Endothelial cell of umbilical vein (primary cell): ENCODE measurements at regions not wholly inside any gene's neighbourhood (a gene's known extent, or its start where the extent isn't known, plus 50 kb on each side); places are given as distances from the start of the nearest gene placed in this dataset.

Experiments used
- BruUV-seq: library from RNA; stranded (reverse); fragments of 400-500 nt; replicated peaks from 2 replicates; lab custom pipeline; 2021; lab: Mats Ljungman, UMichigan
- CTCF ChIA-PET: fragments of 300-600, 350-600 bp; sonication (Branson Sonifier 250); formaldehyde crosslinking; loops from one replicate; lab custom pipeline; 2021; ENCODE audit warnings: antibody characterized with exemption, inconsistent platforms; lab: Charles Lee
- POLR2A ChIA-PET: fragments of 300-600, 350-600 bp; sonication (Branson Sonifier 250); formaldehyde crosslinking; loops from one replicate; lab custom pipeline; 2021; ENCODE audit warnings: antibody characterized with exemption, inconsistent platforms; lab: Charles Lee
- DNase-seq: peaks from one replicate; pipeline ENCODE4 v3.0.0-alpha.2; 2011; ENCODE audit warnings: low read depth, low spot score
- FAIRE-seq: peaks from 2 replicates; lab custom pipeline; 2011; peaks lifted over from hg19 to GRCh38; lab: Jason Lieb, UNC
- H2AFZ ChIP-seq: 2 replicates; pipeline ENCODE4 v1.6.0; 2012; ENCODE audit warnings: low read depth, low read length, control low read depth, inconsistent platforms
- H3K27ac ChIP-seq: 2 replicates; pipeline ENCODE4 v1.5.1; 2011; ENCODE audit warnings: low read depth, mild to moderate bottlenecking, control low read depth, low read length, moderate library complexity; ENCODE audit not compliant: insufficient read depth
- H3K27me3 ChIP-seq, 2 experiments: 2 replicates each; pipeline versions ENCODE4 v1.6.0 to v1.6.1; 2011; ENCODE audit warnings: low read length in 2 of 2, mixed read lengths in 1 of 2; ENCODE audit not compliant: control insufficient read depth in 2 of 2, insufficient read depth in 2 of 2
- H3K36me3 ChIP-seq, 2 experiments: 2 replicates in 1 of 2; 3 replicates in 1 of 2; pipeline ENCODE4 v1.5.1; 2011; ENCODE audit warnings: low read length in 2 of 2, mild to moderate bottlenecking in 1 of 2, moderate library complexity in 1 of 2; ENCODE audit not compliant: control insufficient read depth in 2 of 2, insufficient read depth in 2 of 2; ENCODE audit errors: extremely low read depth in 1 of 2
- H3K4me1 ChIP-seq: 3 replicates; pipeline ENCODE4 v1.5.1; 2011; ENCODE audit warnings: mild to moderate bottlenecking, low read length; ENCODE audit not compliant: control insufficient read depth, insufficient read depth; ENCODE audit errors: extremely low read depth
- H3K4me2 ChIP-seq: 2 replicates; pipeline ENCODE4 v1.6.1; 2011; ENCODE audit warnings: low read length, control low read depth, mixed read lengths; ENCODE audit not compliant: insufficient read depth
- H3K4me3 ChIP-seq, 3 experiments: fragments of 200-600 bp in 1 of 3; sonication (generic), shearing (Covaris generic) in 1 of 3; replicated peaks in 1 of 3; 2 replicates each; pipeline ENCODE4 v1.5.1; 2011 to 2016; ENCODE audit warnings: control low read depth in 3 of 3, low read length in 3 of 3, mild to moderate bottlenecking in 2 of 3, inconsistent platforms in 1 of 3, low read depth in 1 of 3, moderate library complexity in 1 of 3; ENCODE audit not compliant: insufficient read depth in 1 of 3
- H3K79me2 ChIP-seq: 2 replicates; pipeline ENCODE4 v1.6.0; 2012; ENCODE audit warnings: low read length, inconsistent platforms; ENCODE audit not compliant: control insufficient read depth, insufficient read depth
- H3K9ac ChIP-seq: replicated peaks from 2 replicates; pipeline ENCODE3; 2011; ENCODE audit warnings: low read length, control low read depth; ENCODE audit not compliant: insufficient read depth; ENCODE audit errors: extremely low read depth
- H3K9me1 ChIP-seq: replicated peaks from 3 replicates; pipeline ENCODE4 v1.6.0; 2011; ENCODE audit warnings: mild to moderate bottlenecking, low read length; ENCODE audit not compliant: control insufficient read depth, insufficient read depth; ENCODE audit errors: extremely low read depth
- H3K9me3 ChIP-seq: replicated peaks from 2 replicates; pipeline ENCODE4 v1.5.1; 2012; ENCODE audit warnings: low read length, inconsistent platforms; ENCODE audit not compliant: control insufficient read depth, insufficient read depth
- H4K20me1 ChIP-seq: replicated peaks from 2 replicates; pipeline ENCODE3; 2011; ENCODE audit warnings: mild to moderate bottlenecking, low read length; ENCODE audit not compliant: control insufficient read depth, insufficient read depth; ENCODE audit errors: extremely low read depth
- EZH2 ChIP-seq: IDR thresholded peaks from 2 replicates; pipeline ENCODE4 v1.6.1; 2012; ENCODE audit warnings: borderline replicate concordance, low read depth, mild to moderate bottlenecking, moderate library complexity, low read length, inconsistent platforms; ENCODE audit not compliant: severe bottlenecking
- FOS ChIP-seq: IDR thresholded peaks from 2 replicates; pipeline ENCODE4 v1.6.1; 2011; ENCODE audit warnings: mild to moderate bottlenecking, low read length, moderate library complexity, borderline replicate concordance; ENCODE audit not compliant: insufficient read depth
- GATA2 ChIP-seq: IDR thresholded peaks from 2 replicates; pipeline ENCODE4 v1.7.0; 2011; ENCODE audit warnings: low read depth, mild to moderate bottlenecking, moderate library complexity, mixed read lengths, low read length; ENCODE audit not compliant: insufficient read length, insufficient read depth
- JUN ChIP-seq: IDR thresholded peaks from 2 replicates; pipeline ENCODE4 v1.6.1; 2011; ENCODE audit warnings: borderline replicate concordance, low read depth; ENCODE audit not compliant: insufficient read length, insufficient read depth
- MYC ChIP-seq: IDR thresholded peaks from one replicate; pipeline ENCODE4 v1.6.1; 2011; ENCODE audit warnings: mild to moderate bottlenecking, low read depth, low read length
- POLR2A ChIP-seq: IDR thresholded peaks from 2 replicates; pipeline ENCODE4 v1.6.1; 2012; ENCODE audit warnings: low read depth, mild to moderate bottlenecking, control low read depth, low read length
- POLR2AphosphoS5 ChIP-seq: IDR thresholded peaks from 2 replicates; pipeline ENCODE4 v1.6.1; 2012; ENCODE audit warnings: low read depth, mild to moderate bottlenecking, control low read depth, low read length, moderate library complexity; ENCODE audit not compliant: insufficient read depth
- dilution Hi-C: fragments of 300-500 bp; cut with MboI; formaldehyde crosslinking; loops from one replicate; pipeline ENCODE4 v1.15.0; 2019; ENCODE audit warnings: low sequenced_read_pairs; ENCODE audit not compliant: extremely low pct_ligation_motif_present
- intact Hi-C: fragments of 100-400 bp; cut with micrococcal nuclease; formaldehyde crosslinking; loops from one replicate; pipeline ENCODE4 v1.10.0; 2022
- TF ChIP-seq, protein P1 (sequence below), 2 donors: IDR thresholded peaks; 1 replicate in 1 of 2; 2 replicates in 1 of 2; pipeline ENCODE4 v1.5.1; 2011; ENCODE audit warnings: low read length in 2 of 2, mild to moderate bottlenecking in 2 of 2, moderate library complexity in 2 of 2, control low read depth in 1 of 2, inconsistent platforms in 1 of 2, low read depth in 1 of 2; ENCODE audit not compliant: insufficient read depth in 1 of 2; ENCODE audit errors: extremely low read depth in 1 of 2
- TF ChIP-seq, protein P2 (sequence below): IDR thresholded peaks from 2 replicates; pipeline ENCODE4 v1.6.1; 2011; ENCODE audit not compliant: insufficient read depth, insufficient read length

DNA sequence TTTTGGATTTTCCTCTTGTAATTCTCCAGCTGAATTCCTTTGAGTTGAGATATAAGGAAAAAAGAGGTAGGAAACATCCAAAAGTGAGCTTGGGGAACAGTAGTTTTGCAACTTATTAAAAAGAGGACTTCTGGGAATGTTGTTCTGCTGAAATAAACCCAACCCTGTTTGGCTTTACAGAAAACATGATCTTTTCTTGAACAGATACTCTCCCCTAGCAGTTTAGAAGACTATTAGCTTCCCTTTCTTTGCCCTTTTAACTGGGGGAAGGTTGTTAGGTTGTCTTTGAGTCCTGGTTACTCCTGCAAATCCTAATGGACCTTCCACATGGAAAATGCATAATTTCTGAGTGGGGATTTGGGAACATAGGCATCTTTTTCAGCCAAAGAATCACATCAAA is 168.7 kb upstream of the RPS23 start:
- no TSS peak for BruUV-seq
- dilution Hi-C loops (no loop called here), intact Hi-C loops (loop anchor here (1.0 kb wide), 1 partner anchor 48 kb away; no protein-coding TSS in a partner anchor)
- H3K4me3 ChIP-seq: no peak overlapping the region
- FAIRE-seq: no peak
- ChIA-PET POLR2A (no interaction called here), CTCF (interaction anchor here (1.7 kb wide), 1 partner anchor 82 kb away, joined by 4 read pairs; no protein-coding TSS in a partner anchor)
- peaks cover 0 to 13% of the 10 kb centered on the region in 2 experiments for H3K27me3 ChIP-seq
- no peaks in the 10 kb centered on the region for H3K4me1 ChIP-seq
- H2AFZ ChIP-seq: no peak overlapping the region
- no peaks in the 10 kb centered on the region for H3K36me3 ChIP-seq
- H4K20me1 ChIP-seq: no peaks in the 10 kb centered on the region
- H3K9me1 ChIP-seq: no peaks in the 10 kb centered on the region
- H3K9ac ChIP-seq: no peak overlapping the region
- H3K79me2 ChIP-seq: no peaks in the 10 kb centered on the region
- DNase-seq: no peak
- no peak for TF ChIP-seq MYC
- TF ChIP-seq POLR2A: no peak
- no peak for TF ChIP-seq GATA2
- TF ChIP-seq, protein P1, sequence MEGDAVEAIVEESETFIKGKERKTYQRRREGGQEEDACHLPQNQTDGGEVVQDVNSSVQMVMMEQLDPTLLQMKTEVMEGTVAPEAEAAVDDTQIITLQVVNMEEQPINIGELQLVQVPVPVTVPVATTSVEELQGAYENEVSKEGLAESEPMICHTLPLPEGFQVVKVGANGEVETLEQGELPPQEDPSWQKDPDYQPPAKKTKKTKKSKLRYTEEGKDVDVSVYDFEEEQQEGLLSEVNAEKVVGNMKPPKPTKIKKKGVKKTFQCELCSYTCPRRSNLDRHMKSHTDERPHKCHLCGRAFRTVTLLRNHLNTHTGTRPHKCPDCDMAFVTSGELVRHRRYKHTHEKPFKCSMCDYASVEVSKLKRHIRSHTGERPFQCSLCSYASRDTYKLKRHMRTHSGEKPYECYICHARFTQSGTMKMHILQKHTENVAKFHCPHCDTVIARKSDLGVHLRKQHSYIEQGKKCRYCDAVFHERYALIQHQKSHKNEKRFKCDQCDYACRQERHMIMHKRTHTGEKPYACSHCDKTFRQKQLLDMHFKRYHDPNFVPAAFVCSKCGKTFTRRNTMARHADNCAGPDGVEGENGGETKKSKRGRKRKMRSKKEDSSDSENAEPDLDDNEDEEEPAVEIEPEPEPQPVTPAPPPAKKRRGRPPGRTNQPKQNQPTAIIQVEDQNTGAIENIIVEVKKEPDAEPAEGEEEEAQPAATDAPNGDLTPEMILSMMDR (IDR thresholded peaks at IDR 0.05; ENCODE audit: extremely low read depth in 1 of 2, insufficient read depth in 1 of 2, low read depth in 1 of 2, low read length in 2 of 2): no peak
- TF ChIP-seq, protein P2, sequence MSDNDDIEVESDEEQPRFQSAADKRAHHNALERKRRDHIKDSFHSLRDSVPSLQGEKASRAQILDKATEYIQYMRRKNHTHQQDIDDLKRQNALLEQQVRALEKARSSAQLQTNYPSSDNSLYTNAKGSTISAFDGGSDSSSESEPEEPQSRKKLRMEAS: no peak
- no peak for TF ChIP-seq FOS
- TF ChIP-seq EZH2: no peak
- TF ChIP-seq POLR2AphosphoS5: no peak
- no peak for TF ChIP-seq JUN
- H3K9me3 ChIP-seq: no peaks in the 10 kb centered on the region
- H3K27ac ChIP-seq: no peak overlapping the region
- no peak overlapping the region for H3K4me2 ChIP-seq
